Glutamatergic neuron (in vitro differentiated cells): ENCODE measurements at regions not wholly inside any gene's neighbourhood (a gene's known extent, or its start where the extent isn't known, plus 50 kb on each side); places are given as distances from the start of the nearest gene placed in this dataset.
"Not testable (repeated sequence)": the region's sequence is repeated elsewhere in the genome, so short reads cannot be mapped to it uniquely, and the experiment has no call there.

Experiments
- DNase-seq: peaks from one replicate; pipeline ENCODE4 v3.0.0; 2022
- H3K27ac Mint-ChIP-seq: one replicate; pipeline ENCODE4 v1.8.0; 2020; ENCODE audit warnings: mild to moderate bottlenecking, mixed read lengths, inconsistent platforms; ENCODE audit not compliant: unreplicated experiment
- H3K27me3 Mint-ChIP-seq: one replicate; pipeline ENCODE4 v1.8.0; 2020; ENCODE audit warnings: mild to moderate bottlenecking, moderate library complexity, mixed read lengths, inconsistent platforms; ENCODE audit not compliant: unreplicated experiment
- H3K36me3 Mint-ChIP-seq: one replicate; pipeline ENCODE4 v1.8.0; 2020; ENCODE audit warnings: mild to moderate bottlenecking, mixed read lengths, inconsistent platforms; ENCODE audit not compliant: unreplicated experiment
- H3K4me1 Mint-ChIP-seq: one replicate; pipeline ENCODE4 v1.8.0; 2020; ENCODE audit warnings: mild to moderate bottlenecking, low read depth, mixed read lengths, inconsistent platforms; ENCODE audit not compliant: unreplicated experiment
- H3K4me3 Mint-ChIP-seq: one replicate; pipeline ENCODE4 v1.8.0; 2020; ENCODE audit warnings: mild to moderate bottlenecking, mixed read lengths, inconsistent platforms; ENCODE audit not compliant: unreplicated experiment
- H3K9me3 Mint-ChIP-seq: one replicate; pipeline ENCODE4 v1.8.0; 2020; ENCODE audit warnings: mild to moderate bottlenecking, moderate library complexity, mixed read lengths, inconsistent platforms; ENCODE audit not compliant: unreplicated experiment
- TF ChIP-seq, protein P1 (sequence below): fragments of 200-600 bp; sonication (generic); IDR thresholded peaks from one replicate; pipeline ENCODE4 v1.5.0; 2021; ENCODE audit not compliant: partially characterized antibody, unreplicated experiment

GRCh38 chr2:198863655-198864054, 594.1 kb downstream of the SATB2 start:
- H3K4me1 Mint-ChIP-seq = peaks cover 3% of the 10 kb centered on the region
- DNase-seq = no peak
- H3K27ac Mint-ChIP-seq = no peak overlapping the region
- no peak overlapping the region for H3K4me3 Mint-ChIP-seq
- TF ChIP-seq, protein P1, sequence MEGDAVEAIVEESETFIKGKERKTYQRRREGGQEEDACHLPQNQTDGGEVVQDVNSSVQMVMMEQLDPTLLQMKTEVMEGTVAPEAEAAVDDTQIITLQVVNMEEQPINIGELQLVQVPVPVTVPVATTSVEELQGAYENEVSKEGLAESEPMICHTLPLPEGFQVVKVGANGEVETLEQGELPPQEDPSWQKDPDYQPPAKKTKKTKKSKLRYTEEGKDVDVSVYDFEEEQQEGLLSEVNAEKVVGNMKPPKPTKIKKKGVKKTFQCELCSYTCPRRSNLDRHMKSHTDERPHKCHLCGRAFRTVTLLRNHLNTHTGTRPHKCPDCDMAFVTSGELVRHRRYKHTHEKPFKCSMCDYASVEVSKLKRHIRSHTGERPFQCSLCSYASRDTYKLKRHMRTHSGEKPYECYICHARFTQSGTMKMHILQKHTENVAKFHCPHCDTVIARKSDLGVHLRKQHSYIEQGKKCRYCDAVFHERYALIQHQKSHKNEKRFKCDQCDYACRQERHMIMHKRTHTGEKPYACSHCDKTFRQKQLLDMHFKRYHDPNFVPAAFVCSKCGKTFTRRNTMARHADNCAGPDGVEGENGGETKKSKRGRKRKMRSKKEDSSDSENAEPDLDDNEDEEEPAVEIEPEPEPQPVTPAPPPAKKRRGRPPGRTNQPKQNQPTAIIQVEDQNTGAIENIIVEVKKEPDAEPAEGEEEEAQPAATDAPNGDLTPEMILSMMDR = no peak
- no peaks in the 10 kb centered on the region for H3K27me3 Mint-ChIP-seq
- H3K36me3 Mint-ChIP-seq = peaks cover under 1% of the 10 kb centered on the region
- H3K9me3 Mint-ChIP-seq = peaks cover 5% of the 10 kb centered on the region

DNA sequence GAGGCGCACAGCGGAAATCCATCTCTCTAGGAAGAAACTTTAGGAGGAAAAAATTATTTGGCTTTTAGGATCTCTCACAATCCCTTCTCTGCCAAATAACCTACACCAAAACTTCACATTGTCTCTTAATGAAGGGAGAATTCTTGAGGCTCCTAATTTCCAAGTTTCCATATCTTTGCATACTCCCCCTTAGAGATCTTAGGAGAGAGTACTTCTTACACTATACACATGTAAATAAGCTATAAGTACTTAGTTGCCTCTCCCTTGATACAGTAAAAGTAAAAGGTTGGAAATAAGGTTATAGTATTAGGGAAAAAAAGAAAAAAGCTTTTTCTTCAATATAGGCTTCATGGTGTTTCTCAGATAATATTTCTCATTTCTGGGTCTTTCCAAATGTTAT, 596.7 kb downstream of the SATB2 start:
- no peak for DNase-seq

GRCh38 chr2:198857246-198857645, 600.5 kb downstream of the SATB2 start:
- TF ChIP-seq, protein P1 = no peak
- peaks cover 3% of the 10 kb centered on the region for H3K9me3 Mint-ChIP-seq
- no peak for DNase-seq
- peaks cover 6% of the 10 kb centered on the region for H3K36me3 Mint-ChIP-seq
- no peaks in the 10 kb centered on the region for H3K27me3 Mint-ChIP-seq
- H3K27ac Mint-ChIP-seq = no peak overlapping the region
- no peak overlapping the region for H3K4me3 Mint-ChIP-seq
- H3K4me1 Mint-ChIP-seq = no peaks in the 10 kb centered on the region

More for the DNA sequence above, 596.7 kb downstream of the SATB2 start:
- TF ChIP-seq, protein P1 = no peak
- H3K9me3 Mint-ChIP-seq = peaks cover 5% of the 10 kb centered on the region
- no peaks in the 10 kb centered on the region for H3K27me3 Mint-ChIP-seq
- H3K27ac Mint-ChIP-seq = no peak overlapping the region
- H3K4me1 Mint-ChIP-seq = peaks cover 3% of the 10 kb centered on the region
- peaks cover 6% of the 10 kb centered on the region for H3K36me3 Mint-ChIP-seq
- H3K4me3 Mint-ChIP-seq = no peak overlapping the region

DNA sequence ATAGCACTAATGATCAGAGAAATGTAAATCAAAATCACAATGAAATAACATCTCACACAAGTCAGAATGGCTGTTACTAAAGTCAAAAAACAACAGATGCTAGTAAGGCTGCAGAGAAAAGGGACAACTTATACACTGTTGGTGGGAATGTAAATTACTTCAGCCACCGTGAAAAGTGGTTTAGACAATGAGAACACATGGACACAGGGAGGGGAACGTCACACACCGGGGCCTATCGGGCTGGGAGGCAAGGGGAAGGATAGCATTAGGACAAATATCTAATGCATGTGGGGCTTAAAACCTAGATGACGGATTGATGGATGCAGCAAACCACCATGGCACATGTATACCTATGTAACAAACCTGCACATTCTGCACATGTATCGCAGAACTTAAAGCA, 602.0 kb downstream of the SATB2 start:
- H3K36me3 Mint-ChIP-seq, H3K4me3 Mint-ChIP-seq, H3K9me3 Mint-ChIP-seq, H3K27ac Mint-ChIP-seq, H3K4me1 Mint-ChIP-seq, DNase-seq, H3K27me3 Mint-ChIP-seq: not testable (repeated sequence)

- TF ChIP-seq, protein P1 = no peak
- no peaks in the 10 kb centered on the region for H3K4me1 Mint-ChIP-seq
- no peaks in the 10 kb centered on the region for H3K9me3 Mint-ChIP-seq
- no peaks in the 10 kb centered on the region for H3K27me3 Mint-ChIP-seq
- H3K4me3 Mint-ChIP-seq = no peak overlapping the region
- H3K27ac Mint-ChIP-seq = no peak overlapping the region
- DNase-seq = no peak
- no peaks in the 10 kb centered on the region for H3K36me3 Mint-ChIP-seq
These were observed 605.5 kb downstream of the SATB2 start for GRCh38 chr2:198852248-198852647.

GRCh38 chr2:198825534-198825933, 632.2 kb downstream of the SATB2 start:
- Mint-ChIP-seq H3K4me1 (no peaks in the 10 kb centered on the region), H3K36me3 (no peaks in the 10 kb centered on the region), H3K9me3 (peaks cover 6% of the 10 kb centered on the region), H3K27ac (no peak overlapping the region), H3K27me3 (no peaks in the 10 kb centered on the region), H3K4me3 (no peak overlapping the region)
- TF ChIP-seq, protein P1 = no peak
- no peak for DNase-seq
